ENCODE measurements at regions not wholly inside any gene's neighbourhood (a gene's known extent, or its start where the extent isn't known, plus 50 kb on each side); places are given as distances from the start of the nearest gene placed in this dataset.

DNA sequence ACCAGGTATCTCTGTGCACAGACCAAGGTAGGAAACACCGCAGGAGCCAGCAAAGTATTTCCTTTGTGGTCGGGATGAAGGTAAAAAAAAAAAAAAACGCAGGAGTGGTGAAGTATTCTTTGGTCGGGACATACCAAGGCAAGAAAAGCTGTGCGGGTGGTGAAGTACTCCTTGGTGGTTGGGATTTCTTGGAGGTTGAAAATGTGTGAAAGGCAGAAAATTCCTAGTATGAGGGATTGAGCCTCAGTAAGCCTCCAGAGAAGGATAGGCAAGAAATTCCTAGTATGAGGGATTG lies 802.6 kb downstream of the PLA2G4A start:
- TF ChIP-seq CTCF (IDR thresholded peaks at IDR 0.05) (no peak), POLR2A (IDR thresholded peaks at IDR 0.05) (no peak)

Data from esophagus squamous epithelium (tissue), 4 donors.